Umbilical cord (tissue), 1 donor: ENCODE measurements at regions not wholly inside any gene's neighbourhood (a gene's known extent, or its start where the extent isn't known, plus 50 kb on each side); places are given as distances from the start of the nearest gene placed in this dataset.

Experiments
- DNase-seq: peaks from one replicate; pipeline ENCODE4 v3.0.0-alpha.2; 2015; ENCODE audit warnings: low spot score

- no peak for DNase-seq
These were observed 330.5 kb upstream of the ZFHX3 start for GRCh38 chr16:73378471-73378870.

- no peak for DNase-seq
These were observed 323.8 kb upstream of the ZFHX3 start for GRCh38 chr16:73371584-73372319.

GRCh38 chr16:73369851-73370250 is 321.9 kb upstream of the ZFHX3 start:
- no peak for DNase-seq

- no peak for DNase-seq
These were observed 320.8 kb upstream of the ZFHX3 start for GRCh38 chr16:73368715-73369114.

GRCh38 chr16:73365016-73365551 is 317.2 kb upstream of the ZFHX3 start:
- DNase-seq = peak; percentile 86

- peak; percentile 2 for DNase-seq
These were observed 316.5 kb upstream of the ZFHX3 start for GRCh38 chr16:73364413-73364812.

GRCh38 chr16:73361061-73361460 is 313.1 kb upstream of the ZFHX3 start:
- no peak for DNase-seq

GRCh38 chr16:73356401-73357079 is 308.6 kb upstream of the ZFHX3 start:
- no peak for DNase-seq

GRCh38 chr16:73355981-73356380 is 308.1 kb upstream of the ZFHX3 start:
- DNase-seq = no peak

GRCh38 chr16:73354434-73354833 is 306.5 kb upstream of the ZFHX3 start:
- DNase-seq = peak; percentile 23

- DNase-seq = no peak
These were observed 303.0 kb upstream of the ZFHX3 start for GRCh38 chr16:73350707-73351452.

- DNase-seq = peak; percentile 65
These were observed 299.8 kb upstream of the ZFHX3 start for GRCh38 chr16:73347500-73348375.

- DNase-seq = no peak
These were observed 291.9 kb upstream of the ZFHX3 start for GRCh38 chr16:73339821-73340220.

GRCh38 chr16:73337373-73338296 is 289.7 kb upstream of the ZFHX3 start:
- DNase-seq = no peak

- peak; percentile 52 for DNase-seq
These were observed 281.7 kb upstream of the ZFHX3 start for GRCh38 chr16:73329358-73330286.

- DNase-seq = peak; percentile 60
These were observed 279.0 kb upstream of the ZFHX3 start for GRCh38 chr16:73326770-73327470.

GRCh38 chr16:73326221-73326620 is 278.3 kb upstream of the ZFHX3 start:
- DNase-seq = no peak

- no peak for DNase-seq
These were observed 276.0 kb upstream of the ZFHX3 start for GRCh38 chr16:73323880-73324279.
